HEK293 (cell line): ENCODE measurements at regions not wholly inside any gene's neighbourhood (a gene's known extent, or its start where the extent isn't known, plus 50 kb on each side); places are given as distances from the start of the nearest gene placed in this dataset.

Experiments used
- ATF2 ChIP-seq: fragments of 450-650 bp; formaldehyde crosslinking; IDR thresholded peaks from 2 replicates; pipeline ENCODE4 v1.5.1; 2016; ENCODE audit warnings: missing biosample characterization, missing genetic modification characterization, low read depth
- ZNF239 ChIP-seq: fragments of 450-650 bp; formaldehyde crosslinking; IDR thresholded peaks from 2 replicates; pipeline ENCODE4 v1.5.1; 2016; ENCODE audit warnings: missing biosample characterization, missing genetic modification characterization
- ZNF670 ChIP-seq: fragments of 450-650 bp; formaldehyde crosslinking; IDR thresholded peaks from 2 replicates; pipeline ENCODE4 v1.5.1; 2016; ENCODE audit warnings: missing biosample characterization, missing genetic modification characterization, low read depth

DNA sequence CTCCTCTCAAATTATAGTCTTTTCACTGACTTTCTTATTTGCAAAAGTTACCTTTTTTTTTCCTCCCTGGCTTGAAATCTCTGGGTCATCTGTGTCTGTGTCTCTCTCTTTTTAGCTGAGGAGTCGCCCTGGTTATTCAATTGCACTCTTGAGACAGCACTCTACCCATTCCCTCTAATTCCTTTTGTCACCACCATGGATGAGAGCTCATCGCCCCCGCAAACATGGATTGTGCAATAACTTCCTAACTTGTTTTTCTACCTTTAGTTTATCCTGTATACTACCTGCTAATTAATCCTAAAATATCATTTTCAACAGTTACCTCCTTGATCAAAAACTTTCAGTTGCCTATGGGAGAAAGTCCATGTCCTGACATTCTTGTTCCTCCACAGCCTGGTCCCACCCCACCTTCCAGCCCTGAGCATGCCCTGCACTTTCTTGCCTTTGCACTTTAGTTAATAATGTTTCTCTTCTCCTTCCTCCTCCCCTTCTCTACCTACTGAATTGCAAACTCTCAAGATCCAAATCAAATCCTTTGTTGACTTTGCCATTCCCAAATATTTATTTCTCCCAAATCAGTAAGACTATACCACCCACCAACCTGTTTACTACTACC, 110.4 kb upstream of the MAGI3 start:
- TF ChIP-seq ZNF670 (tag by site-specific recombination) (no peak), ZNF239 (tag by site-specific recombination) (no peak), ATF2 (tag by site-specific recombination) (no peak)
